ENCODE measurements at regions not wholly inside any gene's neighbourhood (a gene's known extent, or its start where the extent isn't known, plus 50 kb on each side); places are given as distances from the start of the nearest gene placed in this dataset.

GRCh38 chr16:51716195-51716594 lies 565.1 kb upstream of the SALL1 start:
- H3K36me3 Mint-ChIP-seq (ENCODE audit: low read depth) = no peaks in the 10 kb centered on the region
- ATAC-seq (ENCODE audit: poor library complexity) = no peak
- CTCF ChIA-PET = no interaction called here

GRCh38 chr16:51713502-51713901 lies 562.4 kb upstream of the SALL1 start:
- peaks cover 10% of the 10 kb centered on the region for H3K9me3 Mint-ChIP-seq
- H3K27me3 Mint-ChIP-seq = no peaks in the 10 kb centered on the region
- no peak overlapping the region for H3K27ac Mint-ChIP-seq
- intact Hi-C loops (cut with DNase I, micrococcal nuclease) = no loop called here
- no peak overlapping the region for H3K4me3 Mint-ChIP-seq
- ATAC-seq (ENCODE audit: poor library complexity) = no peak
- peaks cover 0 to 13% of the 10 kb centered on the region in 2 experiments for H3K9me3 ChIP-seq (ENCODE audit: control insufficient read depth in 1 of 2, insufficient read depth in 1 of 2, low read length in 2 of 2)
- H3K27me3 ChIP-seq (ENCODE audit: control insufficient read depth in 1 of 2, insufficient read depth in 2 of 2, low read length in 2 of 2) = peaks cover 0 to 2% of the 10 kb centered on the region in 2 experiments
- no peak overlapping the region for H3K27ac ChIP-seq (ENCODE audit: low read depth in 1 of 2, low read length in 2 of 2)
- no peaks in the 10 kb centered on the region for H3K36me3 Mint-ChIP-seq (ENCODE audit: low read depth)
- no peaks in the 10 kb centered on the region for H3K36me3 ChIP-seq (ENCODE audit: insufficient read depth, low read length)
- POLR2A ChIA-PET = no interaction called here
- H3K4me3 ChIP-seq (ENCODE audit: low read length) = no peak overlapping the region
- no peak for DNase-seq
- CTCF ChIA-PET = no interaction called here
- no peak for TF ChIP-seq CTCF (IDR thresholded peaks at IDR 0.05)
- H3K4me1 ChIP-seq (ENCODE audit: insufficient read depth, low read length) = no peaks in the 10 kb centered on the region
- H3K4me1 Mint-ChIP-seq (ENCODE audit: low read depth) = no peaks in the 10 kb centered on the region

More at GRCh38 chr16:51716195-51716594, 565.1 kb upstream of the SALL1 start:
- no peak for TF ChIP-seq CTCF (IDR thresholded peaks at IDR 0.05)
- intact Hi-C loops (cut with DNase I, micrococcal nuclease) = no loop called here
- no peak for DNase-seq
- Mint-ChIP-seq H3K27me3 (no peaks in the 10 kb centered on the region), H3K4me3 (no peak overlapping the region), H3K27ac (no peak overlapping the region), H3K9me3 (peaks cover 5% of the 10 kb centered on the region), H3K4me1 (ENCODE audit: low read depth) (no peaks in the 10 kb centered on the region)
- Histone ChIP-seq H3K9me3 (ENCODE audit: control insufficient read depth in 1 of 2, insufficient read depth in 1 of 2, low read length in 2 of 2) (peaks cover 0 to 10% of the 10 kb centered on the region in 2 experiments), H3K4me3 (ENCODE audit: low read length) (no peak overlapping the region), H3K4me1 (ENCODE audit: insufficient read depth, low read length) (no peaks in the 10 kb centered on the region), H3K27me3 (ENCODE audit: control insufficient read depth in 1 of 2, insufficient read depth in 2 of 2, low read length in 2 of 2) (no peaks in the 10 kb centered on the region), H3K27ac (ENCODE audit: low read depth in 1 of 2, low read length in 2 of 2) (no peak overlapping the region), H3K36me3 (ENCODE audit: insufficient read depth, low read length) (no peaks in the 10 kb centered on the region)
- POLR2A ChIA-PET = no interaction called here

GRCh38 chr16:51710905-51711563 lies 560.0 kb upstream of the SALL1 start:
- TF ChIP-seq CTCF (IDR thresholded peaks at IDR 0.05) = no peak
- no peaks in the 10 kb centered on the region for H3K4me1 ChIP-seq (ENCODE audit: insufficient read depth, low read length)
- Mint-ChIP-seq H3K27ac (no peak overlapping the region), H3K4me3 (no peak overlapping the region), H3K9me3 (peaks cover 9% of the 10 kb centered on the region), H3K27me3 (no peaks in the 10 kb centered on the region), H3K36me3 (ENCODE audit: low read depth) (no peaks in the 10 kb centered on the region), H3K4me1 (ENCODE audit: low read depth) (no peaks in the 10 kb centered on the region)
- H3K9me3 ChIP-seq (ENCODE audit: control insufficient read depth in 1 of 2, insufficient read depth in 1 of 2, low read length in 2 of 2) = peaks cover 3 to 12% of the 10 kb centered on the region in 2 experiments
- intact Hi-C loops (cut with DNase I, micrococcal nuclease) = no loop called here
- H3K36me3 ChIP-seq (ENCODE audit: insufficient read depth, low read length) = no peaks in the 10 kb centered on the region
- H3K27me3 ChIP-seq (ENCODE audit: control insufficient read depth in 1 of 2, insufficient read depth in 2 of 2, low read length in 2 of 2) = peaks cover 0 to 2% of the 10 kb centered on the region in 2 experiments
- no peak for ATAC-seq (ENCODE audit: poor library complexity)
- H3K27ac ChIP-seq (ENCODE audit: low read depth in 1 of 2, low read length in 2 of 2) = no peak overlapping the region
- DNase-seq = no peak
- ChIA-PET POLR2A (no interaction called here), CTCF (no interaction called here)
- H3K4me3 ChIP-seq (ENCODE audit: low read length) = no peak overlapping the region
